GM18909 (cell line): ENCODE measurements at regions not wholly inside any gene's neighbourhood (a gene's known extent, or its start where the extent isn't known, plus 50 kb on each side); places are given as distances from the start of the nearest gene placed in this dataset.
"Not testable (repeated sequence)": the region's sequence is repeated elsewhere in the genome, so short reads cannot be mapped to it uniquely, and the experiment has no call there.

Source experiments
- ATAC-seq: cut with Tn5 transposase; IDR thresholded peaks from one replicate; pipeline ENCODE4 v1.9.1; 2021; ENCODE audit warnings: mild to moderate bottlenecking; ENCODE audit not compliant: unreplicated experiment, poor library complexity

DNA sequence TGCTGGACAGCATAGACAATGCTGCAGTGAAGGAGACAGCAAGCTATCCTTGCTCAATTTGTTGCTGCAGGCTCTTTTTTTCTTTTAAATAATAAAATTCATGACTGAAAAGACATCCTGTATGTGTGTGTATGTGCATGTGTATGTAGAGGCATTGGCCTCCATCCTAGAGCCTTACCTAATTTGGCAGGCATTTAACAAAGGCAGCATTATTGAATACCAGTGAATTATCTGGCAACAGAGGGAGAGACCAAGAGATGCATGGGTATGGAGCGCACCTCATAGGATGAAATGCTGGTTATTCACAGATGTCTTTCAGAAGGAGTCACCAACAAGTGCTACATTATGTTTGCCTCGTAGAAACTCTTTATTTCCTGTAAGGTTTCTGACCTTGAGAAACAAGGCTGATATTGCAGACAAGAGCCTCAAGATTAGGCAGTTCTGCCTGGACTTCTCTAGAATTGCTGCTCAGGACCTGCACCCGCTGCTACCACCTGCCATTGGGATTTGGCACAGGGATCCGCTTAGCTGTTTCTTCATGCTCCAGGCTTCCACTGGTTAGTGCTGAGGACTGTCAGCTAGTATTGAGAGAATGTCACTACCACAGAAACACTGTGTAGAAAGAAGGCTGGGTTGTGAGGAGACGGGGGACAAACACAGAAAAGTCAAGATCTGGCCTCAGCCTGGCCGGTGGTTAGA is 247.7 kb upstream of the RFX3 start:
- ATAC-seq = no peak

DNA sequence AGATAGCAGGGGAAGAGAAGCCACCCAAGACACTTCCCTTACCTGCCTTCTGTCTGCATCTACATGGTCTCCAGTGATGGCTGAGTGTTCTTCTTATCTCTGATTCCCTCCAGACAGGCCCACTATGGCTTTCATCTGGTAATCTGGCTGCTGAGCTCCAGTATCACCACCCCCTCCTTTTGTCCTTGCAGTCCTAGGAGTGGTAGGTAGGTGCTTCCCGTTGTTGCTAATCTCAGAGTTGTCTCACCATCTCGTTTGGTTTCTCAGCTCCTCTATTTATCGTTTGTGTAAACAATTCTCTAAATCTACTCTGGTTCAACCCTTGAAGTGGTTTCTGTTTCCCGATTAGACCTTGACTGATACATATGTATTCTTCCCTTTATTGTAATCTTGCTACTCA is 243.8 kb upstream of the RFX3 start:
- ATAC-seq = no peak

DNA sequence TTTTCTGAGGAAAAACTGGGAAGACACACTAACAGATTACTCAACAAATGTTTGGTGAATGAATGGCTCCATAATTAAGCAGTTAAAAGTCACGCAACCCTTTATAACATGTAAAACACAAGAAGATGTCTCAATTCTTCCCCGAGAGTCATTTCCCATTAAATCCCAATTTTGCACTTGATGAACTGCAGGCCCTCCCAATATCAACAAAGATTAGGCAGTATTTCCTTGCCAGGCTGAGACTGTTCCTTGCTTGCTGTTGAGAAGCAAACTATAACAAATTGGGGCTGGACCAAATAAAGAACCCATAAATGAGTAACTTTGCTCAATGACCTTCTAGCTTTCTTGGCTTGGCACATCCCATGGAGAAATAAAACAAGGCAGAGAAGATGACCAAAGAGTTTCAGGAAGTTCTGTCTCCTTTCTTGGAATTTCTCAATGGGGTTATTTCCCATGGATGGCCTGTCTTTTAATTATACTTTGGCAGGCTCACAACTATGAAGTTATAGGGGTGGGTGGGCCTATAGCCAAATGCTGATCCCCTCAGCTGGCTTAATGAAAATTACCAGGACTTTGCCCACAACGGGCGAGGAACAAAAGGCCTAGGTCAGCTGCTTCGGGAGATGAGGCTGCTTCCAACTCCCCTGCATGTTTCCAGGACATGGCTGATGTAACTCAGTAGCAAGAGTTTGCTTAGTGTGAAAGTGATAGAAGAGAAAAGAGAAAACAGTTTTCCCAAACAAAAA is 243.1 kb upstream of the RFX3 start:
- no peak for ATAC-seq

DNA sequence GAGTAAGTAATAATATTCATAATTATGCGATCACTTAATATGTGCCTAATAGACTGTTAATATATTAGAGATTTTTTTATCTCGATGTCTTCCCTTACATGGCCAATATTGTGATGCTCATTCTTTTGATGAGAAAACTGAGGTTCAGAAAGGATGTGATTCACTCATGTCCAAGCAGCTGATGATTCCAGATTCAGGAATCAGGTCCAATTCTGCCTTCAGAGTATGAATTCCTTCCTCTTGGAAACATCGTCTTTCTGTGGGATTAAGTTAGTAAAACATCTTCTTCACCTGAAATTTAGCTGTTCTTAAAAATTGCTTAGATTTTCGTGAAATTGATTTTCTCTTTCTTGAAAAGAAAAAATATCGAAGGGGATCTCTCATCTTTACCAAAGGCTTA is 242.5 kb upstream of the RFX3 start:
- ATAC-seq = no peak

DNA sequence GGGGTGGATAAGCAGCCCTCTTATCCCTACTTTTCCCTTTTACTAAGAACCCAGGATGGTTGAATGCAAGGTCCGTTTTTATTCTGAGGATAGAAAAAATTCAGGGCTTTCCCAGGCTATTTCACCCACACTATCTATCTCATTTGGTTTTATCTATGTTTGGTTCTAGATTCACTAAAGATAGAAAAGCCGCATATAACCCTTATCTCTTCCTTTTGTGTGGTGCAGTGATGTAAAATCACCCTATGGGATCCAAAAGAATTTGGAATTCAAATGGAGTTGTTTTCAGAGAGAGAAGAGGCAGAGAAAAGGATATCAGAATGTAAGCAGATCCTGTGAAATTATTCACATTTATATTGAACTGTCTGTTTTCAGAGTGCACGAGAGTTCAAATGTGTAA is 236.3 kb upstream of the RFX3 start:
- no peak for ATAC-seq

DNA sequence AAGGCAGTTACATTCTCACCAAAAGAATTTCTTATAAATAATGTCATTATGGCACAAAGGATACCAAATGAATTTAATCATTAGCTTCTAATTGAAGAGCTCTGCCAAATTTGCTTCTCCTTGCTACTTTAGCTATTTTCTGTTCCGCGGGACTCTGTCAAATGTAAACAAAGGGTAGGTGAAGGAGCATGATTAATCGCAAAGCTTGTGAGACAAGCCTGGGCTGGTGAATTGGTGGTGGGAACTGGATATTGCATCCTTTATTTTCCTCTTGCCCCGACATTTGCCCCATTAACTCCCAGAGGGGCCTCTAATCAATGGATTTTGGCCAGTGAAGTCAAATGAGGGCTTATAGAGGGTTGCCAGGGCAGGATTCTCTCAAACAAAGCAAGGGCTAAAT is 234.2 kb upstream of the RFX3 start:
- ATAC-seq = no peak

DNA sequence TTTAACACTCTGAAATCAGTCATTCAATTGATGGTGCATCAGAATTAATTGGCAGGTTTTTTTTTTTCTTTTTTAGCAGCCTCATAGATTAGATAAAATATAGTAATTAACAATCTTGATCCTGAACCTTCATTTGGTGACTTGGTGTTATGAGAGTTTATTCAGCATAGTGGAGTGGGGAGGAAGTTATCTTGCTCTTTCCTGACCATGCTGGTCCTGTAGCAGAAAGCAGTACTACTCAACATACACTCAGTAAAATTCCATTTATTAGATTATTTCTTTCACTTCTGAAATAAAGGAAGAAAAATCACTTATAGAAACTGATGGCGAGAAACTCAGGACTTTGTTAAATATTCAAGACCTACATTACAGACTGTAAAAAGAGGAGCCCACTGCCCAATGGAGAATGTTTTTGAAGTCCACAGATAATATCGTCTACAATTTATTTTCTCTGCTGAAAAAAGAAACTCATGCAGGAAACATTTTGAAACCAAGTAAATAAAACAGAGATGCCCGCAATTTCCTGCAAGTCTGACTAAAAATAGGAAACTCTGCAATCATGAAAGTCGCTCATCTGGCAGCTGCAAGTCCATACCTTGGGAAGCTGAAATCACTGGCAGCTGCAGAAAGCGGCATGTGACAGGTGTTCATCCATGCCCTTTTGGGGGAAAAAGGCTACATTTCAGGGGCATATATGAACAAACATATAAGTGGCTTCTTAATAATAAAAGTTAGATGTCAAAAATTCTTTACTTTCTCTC is 233.2 kb upstream of the RFX3 start:
- no peak for ATAC-seq

DNA sequence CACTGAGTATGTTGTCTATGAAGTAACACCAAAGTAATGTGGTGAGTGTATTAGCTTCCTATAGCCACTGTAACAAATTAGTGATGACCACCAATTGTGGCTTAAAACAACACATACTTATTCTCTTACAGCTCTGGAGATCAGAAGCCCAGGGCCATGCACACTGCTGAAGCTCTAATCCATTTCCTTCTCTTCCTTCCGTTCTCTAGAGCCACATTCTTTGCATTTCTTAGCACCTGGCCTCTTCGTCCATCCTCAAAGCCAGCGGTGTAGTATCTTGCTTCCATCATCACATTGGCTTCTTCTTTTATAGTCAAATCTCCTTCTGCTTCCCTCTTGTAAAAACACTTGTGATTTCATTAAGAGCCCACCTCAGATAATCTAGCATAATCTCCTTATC is 230.3 kb upstream of the RFX3 start:
- ATAC-seq = no peak

DNA sequence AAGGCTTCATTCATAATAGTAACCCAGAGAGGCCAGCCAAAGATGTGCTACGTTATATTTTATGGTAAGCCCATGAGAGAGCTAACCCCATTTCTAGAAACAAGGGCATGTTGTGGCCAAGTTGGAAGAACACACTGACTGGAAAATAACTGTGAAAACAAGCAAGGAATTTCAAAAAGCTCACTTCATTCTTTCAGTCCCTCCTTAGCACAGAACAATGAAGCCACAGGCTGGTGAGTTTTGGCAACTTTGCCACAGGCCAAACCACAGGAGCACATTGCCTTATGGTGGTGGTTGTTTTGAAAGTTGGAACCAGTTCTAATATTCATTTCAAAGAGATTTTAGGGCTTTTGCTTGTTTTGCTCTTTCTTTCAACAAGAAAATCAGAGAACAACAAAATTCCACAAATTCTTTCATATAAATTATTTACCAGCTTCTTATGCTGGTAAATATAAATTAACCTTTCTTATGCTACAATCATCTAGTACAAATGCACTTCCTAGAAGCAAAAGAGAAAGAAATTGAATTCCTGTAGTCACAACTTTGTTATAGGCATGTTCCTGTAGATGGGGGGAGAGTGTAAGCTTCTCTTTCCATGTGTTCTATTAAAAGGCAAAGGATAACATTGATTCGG is 225.4 kb upstream of the RFX3 start:
- ATAC-seq = no peak

DNA sequence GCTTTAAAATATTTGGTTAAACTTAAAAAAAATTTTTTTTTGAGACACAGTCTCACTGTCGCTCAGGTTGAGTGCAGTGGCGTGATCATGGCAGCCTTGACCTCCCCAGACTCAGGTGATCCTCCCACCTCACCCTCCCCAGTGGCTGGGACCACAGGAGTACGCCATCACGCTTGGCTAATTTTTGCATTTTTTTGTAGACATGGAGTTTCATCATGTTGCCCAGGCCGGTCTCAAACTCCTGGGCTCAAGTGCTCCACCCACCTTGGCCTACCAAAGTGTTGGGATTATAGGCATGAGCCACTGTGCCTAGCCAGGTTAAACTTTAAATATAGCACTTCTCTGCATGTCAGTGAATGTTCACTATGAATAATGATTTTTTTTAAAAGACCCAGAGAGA is 224.5 kb upstream of the RFX3 start:
- ATAC-seq = no peak

DNA sequence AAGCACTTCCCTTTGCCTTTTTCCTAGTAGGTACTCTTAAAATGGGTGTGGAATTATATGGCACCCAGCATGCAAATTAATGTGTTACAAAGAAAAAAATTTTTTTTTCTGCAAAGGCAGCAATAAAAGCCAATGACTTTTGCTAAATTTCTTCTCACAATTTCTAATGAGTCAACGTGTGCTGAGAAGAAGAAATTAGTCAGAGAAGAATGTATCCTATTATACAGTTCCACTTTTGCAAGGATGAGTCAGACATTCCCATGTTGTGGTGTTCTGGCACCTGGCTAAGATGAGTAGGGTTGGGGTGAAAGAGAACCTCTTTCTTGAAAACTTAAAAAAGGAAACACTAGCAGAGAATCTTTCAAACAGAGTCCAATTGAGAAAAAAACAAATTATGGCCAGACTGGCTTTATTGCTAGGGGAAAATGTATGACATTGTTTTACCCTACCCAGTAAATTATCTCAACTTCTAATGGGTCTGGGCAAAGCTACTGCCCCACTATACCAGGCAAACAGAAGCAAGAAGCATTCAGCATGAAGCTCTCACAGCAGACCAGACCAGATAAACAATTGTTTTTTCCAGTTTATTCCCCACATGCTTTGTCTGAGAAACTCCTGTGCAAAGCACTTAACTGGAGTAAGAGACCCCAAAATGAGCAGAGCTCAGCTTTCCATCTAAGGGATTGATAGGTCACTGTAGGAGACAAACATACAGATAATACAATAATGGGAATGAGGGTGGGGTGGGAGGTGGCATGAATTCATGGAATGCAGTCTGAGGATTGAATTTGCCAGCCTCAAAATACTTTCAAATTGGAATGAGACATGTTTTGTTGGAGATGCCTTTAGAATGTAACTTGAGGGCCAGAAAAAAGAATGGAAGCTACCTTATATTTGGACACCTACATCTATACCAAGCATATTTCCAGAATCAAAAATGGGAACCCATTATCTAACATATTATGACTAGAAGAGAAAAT is 220.8 kb upstream of the RFX3 start:
- ATAC-seq = no peak

DNA sequence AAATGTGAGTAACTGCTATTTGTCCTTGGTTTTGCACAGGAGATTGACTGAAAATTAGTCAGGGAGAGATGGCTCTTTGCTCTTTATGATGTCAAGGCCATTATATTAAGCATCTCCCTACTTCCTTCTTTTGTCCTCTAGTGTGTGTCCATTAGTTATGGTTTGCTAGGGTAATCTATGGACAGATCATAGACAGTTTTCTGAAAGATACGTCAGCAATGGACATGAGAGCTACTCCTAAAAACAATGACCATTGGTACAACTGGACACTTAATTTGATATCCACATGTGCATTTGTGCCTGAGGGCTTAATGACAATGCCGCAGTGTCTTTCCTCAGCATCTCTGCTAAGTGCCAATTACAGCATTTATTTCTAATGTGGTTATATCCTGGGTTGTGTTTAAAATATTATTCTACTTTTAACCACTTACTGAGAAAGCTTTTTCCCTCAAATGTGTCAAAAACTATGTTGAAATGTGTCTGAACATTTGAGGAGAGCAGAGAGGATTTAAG is 218.2 kb upstream of the RFX3 start:
- ATAC-seq = no peak

DNA sequence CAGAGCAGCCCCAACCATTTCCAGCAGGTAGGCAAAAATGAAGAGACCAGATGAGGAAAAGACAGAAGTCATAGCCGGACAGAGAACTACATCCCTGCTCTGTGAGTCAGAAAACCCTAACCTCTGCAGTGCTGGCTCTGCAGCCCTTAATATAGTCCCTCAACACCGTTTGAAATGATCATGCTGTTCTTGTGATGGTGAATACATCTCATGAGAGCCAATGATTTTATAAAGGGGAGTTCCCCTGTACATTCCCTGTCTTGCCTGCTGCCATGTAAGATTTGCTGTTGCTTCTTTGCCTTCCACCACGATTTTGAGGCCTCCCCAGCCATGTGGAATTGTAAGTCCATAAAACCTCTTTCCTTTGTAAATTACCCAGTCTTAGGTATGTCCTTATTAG is 216.8 kb upstream of the RFX3 start:
- no peak for ATAC-seq

DNA sequence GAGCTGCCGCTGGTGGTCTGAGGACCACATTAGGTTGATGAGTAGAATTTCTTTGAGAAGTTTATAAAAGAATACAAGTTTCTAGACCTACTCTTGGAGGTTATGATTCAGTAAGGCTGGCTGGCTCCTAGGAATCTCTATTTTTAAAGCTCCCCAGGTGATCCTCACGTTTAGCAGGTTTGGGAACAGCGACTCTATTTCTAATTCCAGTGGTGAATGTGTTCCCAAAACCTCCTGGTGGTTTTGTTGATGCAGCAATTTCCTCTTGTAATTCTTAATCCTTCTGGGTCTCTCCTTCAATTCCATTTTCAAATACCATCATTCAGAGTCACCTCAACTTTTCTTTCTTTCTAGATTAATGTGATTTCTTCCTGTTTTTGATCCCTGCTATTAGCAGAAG is 215.9 kb upstream of the RFX3 start:
- ATAC-seq = no peak

DNA sequence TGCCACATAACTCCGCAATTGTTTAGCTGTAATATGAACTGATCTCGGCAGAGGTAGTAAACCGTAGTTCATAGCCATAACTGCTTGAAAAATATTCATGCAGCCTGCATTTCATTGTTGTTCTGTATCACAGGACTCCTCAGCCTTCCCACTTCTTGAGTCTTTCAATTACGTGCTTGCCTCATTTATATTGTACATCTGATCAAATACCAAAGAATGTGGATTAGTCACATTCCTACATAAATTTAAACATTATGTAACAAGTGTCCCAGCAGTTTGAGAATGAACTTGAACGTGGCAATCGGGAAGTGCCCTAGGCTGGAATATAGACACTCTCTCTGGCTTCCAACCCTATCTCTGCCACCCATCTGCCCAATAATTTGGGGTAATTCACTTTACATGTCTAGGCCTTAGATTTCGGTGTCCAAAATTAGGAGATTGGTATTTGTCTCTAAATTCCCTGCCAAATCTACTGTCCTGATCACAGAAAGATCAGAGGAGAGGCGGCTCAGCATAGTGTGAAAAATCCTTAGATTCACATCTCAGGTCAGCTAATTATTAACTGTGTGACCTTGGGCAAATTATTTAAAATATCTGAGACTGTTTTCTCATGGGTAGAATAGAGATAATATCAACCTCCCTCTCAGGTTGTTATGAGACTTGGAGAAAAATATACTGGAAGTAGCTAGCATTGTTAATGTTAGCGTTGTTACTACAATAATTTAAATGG is 215.1 kb upstream of the RFX3 start:
- no peak for ATAC-seq

DNA sequence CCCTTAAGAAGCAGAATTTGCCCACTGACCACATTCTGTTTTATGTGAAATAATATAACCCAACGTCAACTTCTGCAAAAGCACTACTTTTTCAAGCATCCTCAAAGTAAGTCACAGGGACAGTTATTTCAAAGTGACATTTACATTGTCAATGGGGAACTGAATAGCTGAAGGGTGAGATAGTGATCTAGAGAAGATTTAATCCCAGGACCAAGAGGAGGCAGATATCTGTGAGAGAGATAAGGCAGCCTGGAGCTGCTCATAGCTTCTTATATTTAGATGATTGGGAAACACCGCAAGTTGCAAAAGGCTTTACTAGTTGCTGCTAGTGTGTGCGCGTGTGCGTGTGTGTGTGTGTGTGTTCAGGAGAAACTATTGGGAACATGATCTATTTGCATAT is 210.4 kb upstream of the RFX3 start:
- no peak for ATAC-seq

DNA sequence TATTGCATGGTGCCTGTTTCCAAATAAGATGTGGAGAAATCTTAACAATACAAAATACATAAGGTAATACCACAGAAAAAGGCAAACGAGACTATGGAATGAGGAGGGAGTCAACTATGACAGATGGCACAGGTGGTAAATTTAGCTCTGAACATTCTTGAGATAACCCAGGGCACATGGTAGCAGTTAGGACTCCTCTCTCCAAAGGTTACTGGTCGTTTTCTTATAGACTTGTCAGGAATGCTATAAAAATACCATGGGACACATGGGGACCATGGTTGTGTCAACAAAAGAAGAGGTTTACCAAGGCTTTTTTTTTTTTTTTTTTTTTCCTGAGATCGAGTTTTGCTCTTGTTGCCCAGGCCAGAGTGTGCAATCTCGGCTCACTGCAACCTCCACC is 209.4 kb upstream of the RFX3 start:
- ATAC-seq = no peak

DNA sequence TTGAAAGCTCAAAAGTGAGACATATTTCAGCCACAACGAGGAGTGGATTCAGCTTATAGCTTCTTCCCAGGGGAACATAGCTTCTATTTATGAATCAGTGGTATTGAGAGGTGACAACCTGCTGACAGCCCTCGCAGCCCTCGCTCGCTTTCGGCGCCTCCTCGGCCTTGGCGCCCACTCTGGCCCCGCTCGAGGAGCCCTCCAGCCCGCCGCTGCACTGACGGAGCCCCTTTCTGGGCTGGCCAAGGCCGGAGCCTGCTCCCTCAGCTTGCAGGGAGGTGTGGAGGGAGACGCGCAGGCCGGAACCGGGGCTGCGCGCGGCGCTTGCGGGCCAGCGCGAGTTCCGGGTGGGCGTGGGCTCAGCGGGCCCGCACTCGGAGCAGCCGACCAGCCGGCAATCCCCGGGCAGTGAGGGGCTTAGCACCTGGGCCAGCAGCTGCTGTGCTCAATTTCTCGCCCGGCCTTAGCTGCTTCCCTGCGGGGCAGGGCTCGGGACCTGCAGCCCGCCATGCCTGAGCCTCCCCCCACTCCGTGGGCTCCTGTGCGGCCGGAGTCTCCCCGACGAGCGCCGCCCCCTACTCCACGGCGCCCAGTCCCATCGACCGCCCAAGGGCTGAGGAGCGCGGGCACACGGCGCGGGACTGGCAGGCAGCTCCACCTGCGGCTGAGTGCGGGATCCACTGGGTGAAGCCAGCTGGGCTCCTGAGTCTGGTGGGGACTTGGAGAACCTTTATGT is 207.9 kb upstream of the RFX3 start:
- ATAC-seq = not testable (repeated sequence)
